HCT116 (cell line): ENCODE measurements at regions not wholly inside any gene's neighbourhood (a gene's known extent, or its start where the extent isn't known, plus 50 kb on each side); places are given as distances from the start of the nearest gene placed in this dataset.

Experiments
- ATAC-seq: fragments of 200-7000 bp; cut with Tn5 transposase; 2 replicates; pipeline ENCODE4 v1.9.1; 2020; ENCODE audit warnings: mild to moderate bottlenecking, moderate library complexity
- BruUV-seq: library from RNA; stranded (reverse); fragments of 400-500 nt; replicated peaks from 2 replicates; lab custom pipeline; 2021; lab: Mats Ljungman, UMichigan
- CTCF ChIA-PET: fragments of 300-600 bp; sonication (Branson Sonifier 250); formaldehyde crosslinking; loops from one replicate; lab custom pipeline; 2021; ENCODE audit warnings: antibody characterized with exemption; lab: Charles Lee
- POLR2A ChIA-PET: fragments of 300-600, 350-600 bp; sonication (Branson Sonifier 250); formaldehyde crosslinking; loops from one replicate; lab custom pipeline; 2021; ENCODE audit warnings: antibody characterized with exemption; lab: Charles Lee
- RAD21 ChIA-PET, 2 experiments: fragments of 300-600 bp; sonication (Branson Sonifier 250); formaldehyde crosslinking; loops; one replicate each; lab custom pipeline; 2023; ENCODE audit warnings: low total read pairs in 2 of 2; ENCODE audit not compliant: uncharacterized antibody in 2 of 2, unreplicated experiment in 2 of 2, low non-redundant PET in 1 of 2; lab: Charles Lee
- DNase-seq: peaks from one replicate; pipeline ENCODE4 v3.0.0-alpha.2; 2010; ENCODE audit warnings: low read depth, low spot score
- H2AFZ ChIP-seq: fragments of 200-600 bp; shearing (Covaris generic), sonication (generic); 2 replicates; pipeline ENCODE4 v1.6.1; 2017; ENCODE audit warnings: low read depth, mixed run types, mixed read lengths, antibody characterized with exemption, low read length; ENCODE audit not compliant: poor library complexity, severe bottlenecking
- H3K27ac ChIP-seq: 2 replicates; pipeline ENCODE4 v1.5.1; 2012; ENCODE audit warnings: low read depth, low read length
- H3K27me3 ChIP-seq: fragments of 200-600 bp; sonication (generic); 2 replicates; pipeline ENCODE4 v1.6.1; 2016; ENCODE audit warnings: mixed run types, low read length, mixed read lengths; ENCODE audit not compliant: insufficient read depth
- H3K36me3 ChIP-seq, 2 experiments: fragments of 200-500 bp in 1 of 2; fragments of 200-600 bp in 1 of 2; sonication (Bioruptor generic) in 1 of 2; sonication (generic) in 1 of 2; 2 replicates each; pipeline versions ENCODE4 v1.5.1 to v1.6.1; 2014 to 2016; ENCODE audit warnings: low read length in 2 of 2, inconsistent platforms in 1 of 2, mixed read lengths in 1 of 2, mixed run types in 1 of 2; ENCODE audit not compliant: insufficient read depth in 2 of 2, control insufficient read depth in 1 of 2
- H3K4me1 ChIP-seq, 2 experiments: fragments of 200-600 bp in 1 of 2; sonication (generic) in 1 of 2; 2 replicates each; pipeline versions ENCODE4 v1.5.1 to v1.6.1; 2012 to 2017; ENCODE audit warnings: low read length in 2 of 2, inconsistent platforms in 1 of 2, mild to moderate bottlenecking in 1 of 2, mixed read lengths in 1 of 2, mixed run types in 1 of 2, moderate library complexity in 1 of 2; ENCODE audit not compliant: insufficient read depth in 2 of 2, control insufficient read depth in 1 of 2
- H3K4me2 ChIP-seq: fragments of 200-600 bp; sonication (generic); 2 replicates; pipeline ENCODE4 v1.6.1; 2017; ENCODE audit warnings: mixed run types, low read length, mixed read lengths
- H3K4me3 ChIP-seq, 2 experiments: fragments of 200-600 bp in 1 of 2; sonication (generic) in 1 of 2; replicated peaks in 1 of 2; 2 replicates each; pipeline ENCODE4 v1.5.1; 2011 to 2016; ENCODE audit warnings: low read length in 2 of 2, control low read depth in 1 of 2, low read depth in 1 of 2, mild to moderate bottlenecking in 1 of 2, mixed read lengths in 1 of 2, mixed run types in 1 of 2
- H3K79me2 ChIP-seq: fragments of 200-600 bp; sonication (generic); 2 replicates; pipeline ENCODE4 v1.6.1; 2017; ENCODE audit warnings: mild to moderate bottlenecking, mixed run types, low read length, moderate library complexity, mixed read lengths; ENCODE audit not compliant: insufficient read depth
- H3K9ac ChIP-seq: fragments of 200-600 bp; sonication (generic); 2 replicates; pipeline ENCODE4 v1.6.1; 2016; ENCODE audit warnings: low read length, mixed read lengths
- H3K9me2 ChIP-seq: fragments of 200-600 bp; sonication (generic), shearing (Covaris generic); 2 replicates; pipeline ENCODE4 v1.6.1; 2017; ENCODE audit warnings: mixed run types, mild to moderate bottlenecking, moderate library complexity; ENCODE audit not compliant: insufficient read depth
- H3K9me3 ChIP-seq, 2 experiments: fragments of 200-500 bp in 1 of 2; fragments of 200-600 bp in 1 of 2; sonication (Bioruptor generic) in 1 of 2; sonication (generic) in 1 of 2; 2 replicates each; pipeline ENCODE4 v1.6.1; 2014 to 2017; ENCODE audit warnings: low read length in 2 of 2, mixed read lengths in 2 of 2, inconsistent platforms in 1 of 2, low read depth in 1 of 2, mild to moderate bottlenecking in 1 of 2, mixed run types in 1 of 2, moderate library complexity in 1 of 2; ENCODE audit not compliant: control insufficient read depth in 1 of 2, insufficient read depth in 1 of 2
- H4K20me1 ChIP-seq: fragments of 200-600 bp; sonication (generic), shearing (Covaris generic); 2 replicates; pipeline ENCODE4 v1.6.1; 2017; ENCODE audit warnings: mixed run types, mild to moderate bottlenecking, moderate library complexity; ENCODE audit not compliant: insufficient read depth
- ATF3 ChIP-seq: IDR thresholded peaks from 2 replicates; pipeline ENCODE4 v1.6.1; 2012
- CBX3 ChIP-seq: IDR thresholded peaks from 2 replicates; pipeline ENCODE4 v1.6.1; 2012; ENCODE audit warnings: low read depth
- ELF1 ChIP-seq: IDR thresholded peaks from 2 replicates; pipeline ENCODE4 v1.6.1; 2012; ENCODE audit warnings: low read depth, borderline replicate concordance
- EZH2 ChIP-seq: fragments of 200-600 bp; sonication (generic); IDR thresholded peaks from 2 replicates; pipeline ENCODE4 v1.6.1; 2017; ENCODE audit warnings: antibody characterized with exemption, mixed run types
- JUND ChIP-seq: IDR thresholded peaks from 2 replicates; pipeline ENCODE4 v1.6.1; 2012
- MAX ChIP-seq: IDR thresholded peaks from 2 replicates; pipeline ENCODE4 v1.6.1; 2012
- POLR2A ChIP-seq: IDR thresholded peaks from 2 replicates; pipeline ENCODE4 v1.7.0; 2011; ENCODE audit warnings: borderline replicate concordance; ENCODE audit not compliant: insufficient read depth, insufficient read length; ENCODE audit errors: extremely low read depth
- POLR2AphosphoS5 ChIP-seq: IDR thresholded peaks from 2 replicates; pipeline ENCODE4 v1.6.1; 2011; ENCODE audit warnings: mild to moderate bottlenecking, low read depth, low read length, moderate library complexity
- REST ChIP-seq: IDR thresholded peaks from 2 replicates; pipeline ENCODE4 v1.6.1; 2012; ENCODE audit warnings: low read depth
- SRF ChIP-seq: IDR thresholded peaks from 2 replicates; pipeline ENCODE4 v1.6.1; 2012; ENCODE audit warnings: low read depth
- TCF7L2 ChIP-seq: IDR thresholded peaks from 2 replicates; pipeline ENCODE4 v1.7.0; 2011; ENCODE audit warnings: borderline replicate concordance, inconsistent platforms; ENCODE audit not compliant: insufficient read depth, insufficient read length; ENCODE audit errors: extremely low read depth
- ZBTB33 ChIP-seq: IDR thresholded peaks from 2 replicates; pipeline ENCODE4 v1.6.1; 2011; ENCODE audit warnings: mild to moderate bottlenecking, low read length, moderate library complexity; ENCODE audit not compliant: insufficient replicate concordance; ENCODE audit errors: extremely low read depth
- intact Hi-C: fragments of 100-400 bp; cut with micrococcal nuclease; formaldehyde crosslinking; loops from 2 replicates; pipeline ENCODE4 v1.10.0; 2022

GRCh38 chrX:126027229-126027628 is 138.9 kb downstream of the DCAF12L2 start:
- no peak overlapping the region for H3K4me2 ChIP-seq
- no peak overlapping the region for H3K9ac ChIP-seq
- no peaks in the 10 kb centered on the region for H3K9me2 ChIP-seq
- RAD21 ChIA-PET: no interaction called here
- no TSS peak for BruUV-seq
- no peak overlapping the region for H3K4me3 ChIP-seq
- intact Hi-C loops: no loop called here
- no peaks in the 10 kb centered on the region for H3K79me2 ChIP-seq
- TF ChIP-seq TCF7L2: no peak
- no peak for TF ChIP-seq CBX3
- no peak for TF ChIP-seq ZBTB33
- TF ChIP-seq REST: no peak
- TF ChIP-seq ELF1: no peak
- TF ChIP-seq JUND: no peak
- TF ChIP-seq MAX: no peak
- TF ChIP-seq POLR2A: no peak
- TF ChIP-seq SRF: no peak
- TF ChIP-seq EZH2: no peak
- no peak for TF ChIP-seq POLR2AphosphoS5
- no peak for TF ChIP-seq ATF3
- H3K4me1 ChIP-seq: no peaks in the 10 kb centered on the region
- H3K9me3 ChIP-seq: no peaks in the 10 kb centered on the region
- POLR2A ChIA-PET: no interaction called here
- ATAC-seq (no peak), DNase-seq (no peak)
- H3K27ac ChIP-seq: no peak overlapping the region
- no peaks in the 10 kb centered on the region for H4K20me1 ChIP-seq
- H2AFZ ChIP-seq: no peak overlapping the region
- H3K36me3 ChIP-seq: no peaks in the 10 kb centered on the region
- CTCF ChIA-PET: no interaction called here
- no peaks in the 10 kb centered on the region for H3K27me3 ChIP-seq
